Breast epithelium (tissue), 4 donors: ENCODE measurements at regions not wholly inside any gene's neighbourhood (a gene's known extent, or its start where the extent isn't known, plus 50 kb on each side); places are given as distances from the start of the nearest gene placed in this dataset.

Source experiments
- DNase-seq, 2 donors: peaks; one replicate each; pipeline ENCODE4 v3.0.0-alpha.2; 2019; ENCODE audit warnings: low spot score in 2 of 2
- H3K27ac ChIP-seq, 2 donors: fragments of 200-600 bp; sonication (generic) in 1 of 2; one replicate each; pipeline ENCODE4 v1.5.1; 2016 to 2019; ENCODE audit warnings: mild to moderate bottlenecking in 1 of 2
- H3K27me3 ChIP-seq, 2 donors: fragments of 200-600 bp; sonication (generic) in 1 of 2; one replicate each; pipeline versions ENCODE4 v1.5.1 to v1.6.0; 2017 to 2019; ENCODE audit warnings: control low read depth in 1 of 2, mild to moderate bottlenecking in 1 of 2
- H3K36me3 ChIP-seq: fragments of 200-600 bp; one replicate; pipeline ENCODE4 v1.5.1; 2019
- H3K4me1 ChIP-seq, 2 donors: fragments of 200-600 bp; sonication (generic); one replicate each; pipeline ENCODE4 v1.5.1; 2016 to 2019; ENCODE audit warnings: control low read depth in 1 of 2
- H3K4me3 ChIP-seq, 3 donors: fragments of 200-600 bp; sonication (generic); 1 replicate in 2 of 3; 2 replicates in 1 of 3; pipeline ENCODE4 v1.5.1; 2016 to 2019; ENCODE audit warnings: mild to moderate bottlenecking in 3 of 3, moderate library complexity in 2 of 3
- H3K9me3 ChIP-seq, 2 donors: fragments of 200-600 bp; sonication (generic) in 1 of 2; one replicate each; pipeline ENCODE4 v1.5.1; 2016 to 2019; ENCODE audit warnings: control low read depth in 1 of 2
- POLR2A ChIP-seq: fragments of 450-650 bp; IDR thresholded peaks from one replicate; pipeline ENCODE4 v1.6.1; 2016; ENCODE audit warnings: antibody characterized with exemption, mild to moderate bottlenecking, moderate library complexity
- POLR2AphosphoS5 ChIP-seq, 3 donors: sonication (generic); formaldehyde crosslinking; IDR thresholded peaks; one replicate each; pipeline ENCODE4 v1.6.1; 2017; ENCODE audit warnings: antibody characterized with exemption in 3 of 3
- intact Hi-C: fragments of 100-400 bp; cut with DNase I; formaldehyde crosslinking; loops from one replicate; pipeline ENCODE4 v1.15.1; 2023; ENCODE audit warnings: low total_unique reads
- TF ChIP-seq, protein P1 (sequence below), 3 donors: fragments of 450-650 bp; IDR thresholded peaks; one replicate each; pipeline ENCODE4 v1.5.1; 2016 to 2017; ENCODE audit warnings: antibody characterized with exemption in 3 of 3, mild to moderate bottlenecking in 3 of 3, moderate library complexity in 3 of 3

DNA sequence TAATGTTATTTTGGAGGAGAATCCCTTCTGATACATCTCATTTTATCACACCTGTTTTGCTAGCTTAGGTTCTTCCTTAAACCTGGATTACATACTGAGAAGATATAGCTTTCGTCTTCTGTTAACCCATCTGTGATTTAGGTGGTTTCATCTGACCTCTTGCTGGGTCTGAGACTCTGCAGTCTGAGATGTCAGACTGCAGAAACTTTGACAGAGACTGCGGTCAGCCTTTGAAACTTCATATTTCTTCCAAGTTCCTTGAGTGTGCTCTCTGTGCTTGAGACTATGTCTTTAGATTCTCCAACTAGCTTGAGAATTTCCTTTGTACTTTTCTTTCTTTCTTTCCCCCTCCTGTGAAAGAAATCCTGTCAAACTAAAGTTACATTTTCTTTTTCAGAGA lies 196.4 kb upstream of the MPHOSPH6 start:
- H3K27me3 ChIP-seq, result no peaks in the 10 kb centered on the region
- H3K9me3 ChIP-seq, result no peaks in the 10 kb centered on the region
- no peak overlapping the region for H3K27ac ChIP-seq
- no peak overlapping the region for H3K4me3 ChIP-seq
- no peak for DNase-seq
- TF ChIP-seq POLR2AphosphoS5 (IDR thresholded peaks at IDR 0.05) (no peak), POLR2A (no peak)
- TF ChIP-seq, protein P1, sequence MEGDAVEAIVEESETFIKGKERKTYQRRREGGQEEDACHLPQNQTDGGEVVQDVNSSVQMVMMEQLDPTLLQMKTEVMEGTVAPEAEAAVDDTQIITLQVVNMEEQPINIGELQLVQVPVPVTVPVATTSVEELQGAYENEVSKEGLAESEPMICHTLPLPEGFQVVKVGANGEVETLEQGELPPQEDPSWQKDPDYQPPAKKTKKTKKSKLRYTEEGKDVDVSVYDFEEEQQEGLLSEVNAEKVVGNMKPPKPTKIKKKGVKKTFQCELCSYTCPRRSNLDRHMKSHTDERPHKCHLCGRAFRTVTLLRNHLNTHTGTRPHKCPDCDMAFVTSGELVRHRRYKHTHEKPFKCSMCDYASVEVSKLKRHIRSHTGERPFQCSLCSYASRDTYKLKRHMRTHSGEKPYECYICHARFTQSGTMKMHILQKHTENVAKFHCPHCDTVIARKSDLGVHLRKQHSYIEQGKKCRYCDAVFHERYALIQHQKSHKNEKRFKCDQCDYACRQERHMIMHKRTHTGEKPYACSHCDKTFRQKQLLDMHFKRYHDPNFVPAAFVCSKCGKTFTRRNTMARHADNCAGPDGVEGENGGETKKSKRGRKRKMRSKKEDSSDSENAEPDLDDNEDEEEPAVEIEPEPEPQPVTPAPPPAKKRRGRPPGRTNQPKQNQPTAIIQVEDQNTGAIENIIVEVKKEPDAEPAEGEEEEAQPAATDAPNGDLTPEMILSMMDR (IDR thresholded peaks at IDR 0.05), result no peak
- H3K4me1 ChIP-seq, result no peaks in the 10 kb centered on the region
- no peaks in the 10 kb centered on the region for H3K36me3 ChIP-seq
- intact Hi-C loops, result no loop called here

DNA sequence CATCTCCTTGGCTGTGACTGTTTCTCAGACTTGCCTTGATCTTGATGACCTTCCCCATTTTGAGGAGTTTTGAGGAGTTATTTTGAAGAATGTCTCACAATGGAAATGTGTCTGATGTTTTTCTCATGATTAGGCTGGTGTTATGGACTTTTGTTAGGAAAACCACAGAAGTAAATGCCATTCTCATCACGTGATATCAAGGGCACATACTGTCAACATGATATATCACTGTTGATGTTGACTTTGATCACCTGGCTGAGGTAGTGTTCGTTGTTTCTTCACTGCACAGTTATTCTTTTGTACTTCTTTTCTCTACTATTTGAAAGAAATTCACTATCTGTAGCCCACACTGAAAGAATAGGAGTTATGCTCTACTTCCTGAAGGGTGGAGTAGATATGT lies 194.7 kb upstream of the MPHOSPH6 start:
- no peak for DNase-seq
- TF ChIP-seq, protein P1 (IDR thresholded peaks at IDR 0.05), result no peak
- TF ChIP-seq POLR2AphosphoS5 (IDR thresholded peaks at IDR 0.05) (no peak), POLR2A (no peak)
- Histone ChIP-seq H3K4me3 (no peak overlapping the region), H3K4me1 (no peaks in the 10 kb centered on the region), H3K27me3 (no peaks in the 10 kb centered on the region), H3K27ac (no peak overlapping the region), H3K36me3 (no peaks in the 10 kb centered on the region), H3K9me3 (no peaks in the 10 kb centered on the region)
- intact Hi-C loops, result no loop called here

DNA sequence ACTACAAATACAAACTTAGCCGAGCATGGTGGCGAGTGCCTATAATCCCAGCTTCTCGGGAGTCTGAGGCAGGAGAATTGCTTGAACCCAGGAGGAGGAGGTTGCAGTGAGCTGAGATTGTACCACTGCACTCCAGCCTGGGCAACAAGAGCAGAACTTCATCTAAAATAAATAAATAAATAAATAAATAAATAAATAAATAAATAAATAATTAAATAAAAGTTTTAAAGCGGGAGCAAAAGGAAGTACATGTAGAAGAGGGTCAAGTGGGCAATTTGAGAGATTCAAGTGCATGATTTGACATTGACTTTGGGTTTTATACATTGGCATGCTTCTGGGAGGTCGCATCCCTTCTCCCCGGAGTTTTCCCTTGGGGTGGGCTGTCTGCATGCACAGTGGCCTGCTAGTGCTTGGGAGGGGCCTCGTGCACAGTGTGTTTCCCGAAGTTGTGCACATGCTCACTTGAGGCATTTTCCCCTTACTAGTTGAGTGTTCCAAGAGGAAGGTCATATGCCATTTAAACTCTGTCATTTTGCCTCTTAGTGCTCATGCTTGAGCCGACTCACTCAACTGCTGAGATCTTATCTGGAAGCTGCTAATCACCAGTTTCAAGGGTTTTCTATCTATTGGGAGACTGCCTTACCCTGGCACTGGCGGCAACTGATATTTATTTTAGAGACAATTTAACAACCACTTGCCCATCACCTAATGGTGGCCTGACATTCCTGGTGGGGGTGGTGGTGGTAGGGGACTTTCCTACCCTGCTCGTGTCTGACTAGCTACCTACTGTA lies 193.2 kb upstream of the MPHOSPH6 start:
- no peaks in the 10 kb centered on the region for H3K4me1 ChIP-seq
- H3K4me3 ChIP-seq, result no peak overlapping the region
- no peaks in the 10 kb centered on the region for H3K36me3 ChIP-seq
- intact Hi-C loops, result no loop called here
- H3K27ac ChIP-seq, result no peak overlapping the region
- TF ChIP-seq POLR2AphosphoS5 (IDR thresholded peaks at IDR 0.05) (no peak), POLR2A (no peak)
- TF ChIP-seq, protein P1 (IDR thresholded peaks at IDR 0.05), result no peak
- H3K27me3 ChIP-seq, result no peaks in the 10 kb centered on the region
- no peak for DNase-seq
- no peaks in the 10 kb centered on the region for H3K9me3 ChIP-seq

DNA sequence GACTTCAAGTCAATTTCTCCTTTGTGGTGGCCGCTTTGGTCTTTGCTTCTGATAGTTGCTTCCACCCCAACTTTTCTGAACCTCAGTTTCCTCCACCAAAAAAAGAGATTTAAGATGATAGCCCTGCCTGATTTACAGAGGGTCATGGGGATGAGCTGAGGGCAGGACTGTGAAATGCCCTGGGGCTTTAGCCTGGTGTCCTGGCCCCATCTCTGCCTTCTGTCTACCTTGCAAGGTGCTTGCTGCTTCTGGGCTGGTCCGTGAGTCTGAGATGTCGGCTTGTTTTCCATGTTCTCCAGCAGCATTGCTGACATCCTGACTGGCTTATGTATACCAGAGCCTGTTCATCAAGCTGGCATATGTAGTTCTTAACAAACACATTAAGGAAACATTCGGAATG lies 191.9 kb upstream of the MPHOSPH6 start:
- Histone ChIP-seq H3K4me1 (no peaks in the 10 kb centered on the region), H3K27ac (no peak overlapping the region), H3K36me3 (no peaks in the 10 kb centered on the region), H3K4me3 (no peak overlapping the region), H3K9me3 (no peaks in the 10 kb centered on the region), H3K27me3 (no peaks in the 10 kb centered on the region)
- no peak for DNase-seq
- intact Hi-C loops, result no loop called here
- TF ChIP-seq POLR2AphosphoS5 (IDR thresholded peaks at IDR 0.05), result no peak
- TF ChIP-seq, protein P1 (IDR thresholded peaks at IDR 0.05), result no peak
- TF ChIP-seq POLR2A, result no peak

DNA sequence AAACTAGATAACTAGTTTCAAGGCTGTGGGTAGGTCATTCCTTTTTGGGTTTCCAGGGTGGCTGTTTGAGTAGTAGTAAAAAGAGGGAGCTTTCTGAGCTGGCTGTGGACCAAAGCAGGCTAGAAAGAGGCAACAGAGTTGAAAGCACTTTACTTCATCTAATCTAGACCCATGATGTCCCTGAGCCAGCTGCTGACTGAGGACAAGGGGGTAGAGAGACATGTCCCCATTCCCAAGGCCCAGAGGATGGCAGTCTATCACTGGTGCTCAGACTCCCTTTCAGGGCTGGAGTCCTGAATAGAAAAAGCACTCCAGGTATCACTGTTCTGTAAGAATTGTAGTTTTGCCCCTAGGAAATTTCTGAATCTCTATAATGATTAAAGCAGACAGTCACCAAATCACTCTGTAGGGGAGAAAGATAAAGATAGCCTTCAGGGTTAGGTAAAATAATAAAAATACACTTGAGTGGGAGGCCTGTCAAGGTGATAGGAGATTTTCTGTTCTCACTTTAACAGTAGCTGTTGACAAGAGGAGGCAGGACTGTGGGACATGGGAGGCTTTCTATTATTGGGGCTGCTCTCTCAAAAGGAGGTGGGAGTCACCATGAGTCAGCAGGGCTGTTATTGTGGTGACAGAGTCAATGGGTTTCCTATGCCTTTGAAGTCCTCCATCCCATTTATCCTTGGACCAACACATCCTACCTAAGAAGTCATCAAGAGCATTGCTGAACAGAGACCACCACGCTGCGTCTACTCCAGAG lies 190.2 kb upstream of the MPHOSPH6 start:
- intact Hi-C loops, result no loop called here
- no peaks in the 10 kb centered on the region for H3K36me3 ChIP-seq
- H3K27me3 ChIP-seq, result no peaks in the 10 kb centered on the region
- no peak overlapping the region for H3K4me3 ChIP-seq
- no peak for DNase-seq
- H3K9me3 ChIP-seq, result no peaks in the 10 kb centered on the region
- H3K27ac ChIP-seq, result peak overlapping the region in 1 of 2 donors; percentile 12
- H3K4me1 ChIP-seq, result no peaks in the 10 kb centered on the region
- TF ChIP-seq POLR2A, result no peak
